GM21619 (cell line): ENCODE measurements at regions not wholly inside any gene's neighbourhood (a gene's known extent, or its start where the extent isn't known, plus 50 kb on each side); places are given as distances from the start of the nearest gene placed in this dataset.
"Not testable (repeated sequence)": the region's sequence is repeated elsewhere in the genome, so short reads cannot be mapped to it uniquely, and the experiment has no call there.

ENCODE experiments used
- ATAC-seq: cut with Tn5 transposase; IDR thresholded peaks from one replicate; pipeline ENCODE4 v1.9.1; 2021; ENCODE audit not compliant: unreplicated experiment

DNA sequence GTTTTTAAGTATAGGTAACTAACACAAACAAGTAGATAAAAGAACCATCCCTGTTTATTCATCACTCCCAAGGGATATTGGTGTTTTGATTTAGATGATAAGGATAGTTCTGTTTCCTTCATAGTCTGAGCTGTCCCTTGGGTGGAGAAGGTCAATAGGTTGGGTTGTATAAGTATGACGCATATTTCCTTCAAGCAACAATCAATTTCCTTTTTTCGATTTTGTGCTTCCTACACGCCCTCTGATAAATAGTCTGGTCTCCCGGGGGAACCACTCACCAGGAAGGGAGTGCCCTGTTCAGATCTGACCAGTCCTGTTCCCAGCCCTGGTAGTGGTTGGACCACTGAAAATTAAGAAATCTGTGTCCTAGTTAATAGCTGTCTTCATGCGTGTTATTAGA is 378.8 kb upstream of the FAR2 start:
- no peak for ATAC-seq

DNA sequence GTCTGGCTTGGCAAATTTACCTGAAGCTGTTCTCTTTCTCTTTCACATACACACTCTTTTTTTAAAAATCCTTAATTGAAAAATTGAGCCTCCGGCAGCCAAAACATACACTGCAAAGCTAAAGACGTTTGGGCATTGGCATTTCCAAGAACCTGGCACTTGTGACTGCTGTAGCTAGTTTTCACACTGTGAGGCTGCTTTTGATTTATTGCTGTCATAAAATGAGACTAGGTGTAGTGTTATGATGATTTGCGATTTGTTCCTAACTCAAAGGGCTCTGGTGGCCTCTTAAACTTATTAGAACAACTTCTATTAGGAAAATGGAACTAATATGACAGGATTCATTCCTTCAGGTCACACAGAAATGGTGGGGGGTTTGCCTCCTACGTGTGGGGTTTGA is 377.1 kb upstream of the FAR2 start:
- no peak for ATAC-seq

DNA sequence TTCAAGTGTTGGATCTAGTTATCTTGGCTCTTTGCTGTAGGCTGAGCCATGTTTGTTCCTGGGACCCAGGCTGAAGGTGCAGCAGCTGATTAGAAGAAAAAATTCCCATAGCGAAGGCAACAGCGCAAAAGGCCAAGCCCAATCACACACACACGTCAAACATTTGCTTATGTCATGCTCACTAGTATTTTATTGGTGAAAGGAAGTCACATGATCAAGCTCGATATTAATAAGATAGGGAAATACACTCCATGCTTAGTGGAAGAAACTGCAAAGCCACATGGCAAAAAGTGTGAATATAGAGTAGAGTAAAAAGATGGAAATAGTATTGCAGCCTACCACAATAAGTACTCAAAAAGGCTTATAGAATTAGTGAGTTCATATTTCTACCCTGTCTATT is 373.5 kb upstream of the FAR2 start:
- ATAC-seq = no peak

DNA sequence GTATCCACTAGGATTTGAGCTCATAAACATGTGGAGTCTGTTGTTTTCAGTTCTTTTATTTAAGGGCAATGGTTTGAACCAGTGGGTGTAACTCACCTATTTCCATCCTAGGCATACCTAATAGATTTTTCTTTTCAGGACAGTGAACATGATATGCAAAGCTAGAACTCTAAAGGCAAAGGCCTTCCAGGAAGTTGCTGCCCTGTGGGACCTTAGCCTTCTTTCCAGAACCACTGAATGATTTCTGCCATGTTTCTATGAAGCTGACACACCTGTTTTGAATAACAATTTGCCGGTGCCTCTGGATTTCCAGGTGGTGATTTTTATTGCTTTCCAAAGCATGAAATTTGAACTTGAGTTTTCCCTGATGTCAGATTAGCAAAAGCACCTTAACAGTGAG is 372.9 kb upstream of the FAR2 start:
- ATAC-seq = no peak

DNA sequence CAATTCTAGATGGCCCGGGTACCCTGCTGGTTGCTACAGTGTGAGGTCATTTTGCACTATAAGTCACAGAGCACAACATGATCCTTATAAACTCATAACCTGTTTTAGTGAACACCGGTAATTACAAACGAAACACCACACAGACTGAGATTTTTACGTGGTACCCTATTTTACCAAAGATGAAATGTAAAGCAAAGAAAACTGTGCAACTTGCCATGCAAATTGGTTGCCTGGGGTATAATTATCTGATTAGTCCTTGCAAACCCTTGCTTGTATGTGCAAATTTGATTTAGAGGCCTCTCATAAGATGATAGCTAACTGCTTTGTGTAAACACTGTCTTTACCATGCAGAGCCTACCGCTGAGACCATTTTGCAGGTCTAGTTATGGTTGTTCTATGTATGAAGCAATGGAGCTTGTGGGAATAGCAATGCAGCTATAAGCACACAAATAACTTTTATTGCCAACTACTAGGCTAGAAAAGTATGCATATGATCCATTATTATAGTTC is 372.1 kb upstream of the FAR2 start:
- no peak for ATAC-seq

DNA sequence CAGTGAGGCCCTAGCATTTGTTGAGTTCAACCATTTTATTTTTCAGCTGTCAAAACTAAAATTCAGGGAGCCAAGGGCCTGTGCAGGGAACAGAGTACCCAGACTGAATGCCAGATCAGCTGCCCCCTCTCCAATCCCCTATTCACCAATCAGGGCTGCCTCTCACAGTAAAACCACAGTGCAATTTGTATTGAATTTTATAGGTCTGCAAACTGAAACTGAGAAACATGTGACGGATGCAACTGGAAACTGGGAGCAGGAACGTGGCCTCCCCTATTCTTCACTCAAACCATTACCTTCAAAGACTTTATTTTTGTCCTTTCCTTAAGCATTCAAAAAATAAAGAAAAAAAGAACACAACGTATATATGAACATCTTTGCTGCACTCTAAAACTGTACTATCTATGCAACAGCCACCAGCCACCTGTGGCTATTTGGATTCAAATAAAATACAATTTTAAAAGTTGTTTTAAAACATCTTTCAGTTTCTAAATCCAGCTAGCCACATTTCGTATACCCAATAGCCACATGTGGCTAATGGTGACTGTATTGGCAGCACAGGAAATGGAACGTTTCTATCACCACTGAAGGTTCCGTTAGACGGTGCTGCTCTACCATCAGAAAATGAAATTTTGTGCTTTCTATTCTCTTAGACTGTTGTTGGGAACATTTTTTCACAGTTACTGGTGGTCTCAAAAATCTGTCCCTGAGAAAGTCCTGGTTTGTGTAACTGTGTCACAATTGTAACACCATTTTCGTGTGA is 371.3 kb upstream of the FAR2 start:
- ATAC-seq = no peak

DNA sequence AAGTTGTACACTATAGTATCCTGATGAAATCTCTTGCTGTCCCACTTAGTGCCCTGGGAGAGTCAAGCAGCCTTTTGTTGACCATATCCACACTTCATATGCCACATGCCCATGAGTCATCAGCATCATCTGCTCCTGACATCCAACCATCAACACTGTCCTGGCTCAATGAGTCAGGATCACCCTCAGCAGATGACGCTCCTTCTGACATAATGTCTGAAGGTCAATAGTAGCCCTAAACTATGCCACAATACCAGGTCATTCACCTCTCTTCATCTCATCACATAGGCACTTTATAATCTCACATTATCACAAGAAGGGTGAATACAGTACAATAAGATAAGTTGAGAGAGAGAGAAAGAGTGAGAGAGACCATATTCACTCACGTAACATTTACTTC is 369.0 kb upstream of the FAR2 start:
- ATAC-seq = no peak

DNA sequence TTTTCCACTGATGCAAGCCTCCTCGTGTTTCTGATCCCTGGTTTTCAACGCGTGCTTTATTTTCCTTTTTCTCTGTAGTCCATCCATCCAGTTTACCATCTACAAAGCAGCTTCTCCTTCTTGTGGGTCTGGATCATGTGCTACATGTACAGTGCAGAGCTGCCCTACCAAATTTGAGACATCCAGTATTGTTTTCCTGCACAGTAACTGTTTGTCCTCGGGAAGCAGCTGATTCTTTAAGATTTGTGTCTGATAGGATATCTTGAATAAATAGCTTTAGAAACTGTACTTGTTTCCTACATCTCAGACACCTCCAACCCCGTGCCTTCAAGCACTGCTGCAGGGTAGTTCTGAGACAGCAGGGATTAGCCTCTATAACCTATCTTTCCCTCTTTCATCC is 368.1 kb upstream of the FAR2 start:
- ATAC-seq = no peak

DNA sequence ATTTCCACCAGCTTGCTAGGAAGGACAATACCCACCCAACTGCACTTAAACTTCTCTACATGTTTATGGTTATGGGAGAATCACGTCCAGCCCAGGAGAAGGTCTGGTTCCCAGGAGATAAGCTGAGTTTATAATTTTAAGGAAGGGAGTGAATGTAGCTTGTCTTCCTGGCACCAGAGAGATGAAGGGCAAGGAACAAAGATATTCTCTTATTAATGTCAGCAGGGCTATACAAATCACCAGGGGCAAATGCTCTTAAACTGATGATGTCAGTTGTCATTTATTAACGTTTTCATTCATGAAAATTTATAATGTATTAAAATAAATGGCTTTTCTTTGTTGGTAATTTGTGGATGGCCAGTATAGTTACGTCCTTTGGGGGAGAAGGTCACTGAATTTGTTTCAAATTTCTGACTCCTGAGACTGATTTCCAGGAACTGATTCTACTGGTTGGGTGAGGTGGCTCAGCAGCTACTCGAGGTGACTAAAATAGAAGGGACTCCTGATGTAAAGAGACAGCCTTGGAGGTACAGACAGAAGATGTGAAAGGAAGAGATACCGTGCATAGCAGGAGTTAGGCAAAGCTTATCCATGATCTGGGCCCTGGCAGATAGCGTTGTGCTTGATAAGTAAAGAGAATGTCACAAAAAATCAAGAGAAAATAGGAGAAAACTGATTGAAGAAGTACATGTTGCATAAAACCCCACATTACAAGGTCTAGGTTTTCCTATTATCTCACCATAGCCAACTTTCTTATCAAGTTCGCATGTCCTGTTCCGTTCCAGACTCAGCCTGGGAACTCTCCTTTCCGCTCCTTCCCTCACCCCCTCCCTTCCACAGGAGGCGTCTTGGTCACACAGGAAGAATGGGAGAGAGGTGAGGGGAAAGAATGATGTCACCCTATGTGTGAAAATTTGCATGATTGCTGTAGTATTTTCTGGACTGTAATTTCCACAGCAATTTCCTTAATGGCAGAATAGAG is 367.1 kb upstream of the FAR2 start:
- ATAC-seq = no peak

DNA sequence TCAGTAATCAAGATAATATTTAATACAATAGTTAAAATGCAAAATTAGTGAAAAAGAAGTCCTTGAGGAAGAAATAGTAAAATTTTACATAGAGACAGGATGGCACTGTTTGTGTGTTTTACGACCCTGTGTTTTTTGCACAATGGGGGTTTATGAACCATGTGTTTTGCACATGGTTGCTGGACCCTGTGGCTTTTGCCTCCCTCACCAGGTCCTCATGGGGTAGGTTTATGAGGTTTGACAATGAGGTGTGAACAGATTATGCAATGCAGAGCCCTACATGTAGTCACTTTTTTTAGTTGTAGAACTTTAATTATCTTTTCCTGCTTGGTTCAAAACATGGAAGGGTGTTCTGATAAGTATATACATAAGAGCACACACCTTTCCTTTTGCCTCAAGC is 366.3 kb upstream of the FAR2 start:
- no peak for ATAC-seq

DNA sequence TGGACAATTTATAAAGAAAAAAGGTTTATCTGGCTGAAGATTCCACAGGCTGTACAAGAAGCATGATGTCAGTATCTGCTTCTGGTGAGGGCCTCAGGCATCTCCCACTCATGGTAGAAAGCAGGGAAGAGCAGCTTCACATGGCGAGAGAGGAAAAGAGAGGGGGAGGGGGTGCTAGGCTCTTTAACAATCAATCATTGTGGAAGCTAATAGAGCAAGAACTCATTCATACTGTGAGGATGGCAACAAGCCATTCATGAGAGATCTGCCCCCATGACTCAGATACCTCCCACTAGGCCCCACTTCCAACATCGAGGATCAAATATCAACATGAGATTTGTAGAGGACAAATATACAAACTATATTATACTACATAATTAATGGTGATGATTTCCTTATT is 361.9 kb upstream of the FAR2 start:
- no peak for ATAC-seq

DNA sequence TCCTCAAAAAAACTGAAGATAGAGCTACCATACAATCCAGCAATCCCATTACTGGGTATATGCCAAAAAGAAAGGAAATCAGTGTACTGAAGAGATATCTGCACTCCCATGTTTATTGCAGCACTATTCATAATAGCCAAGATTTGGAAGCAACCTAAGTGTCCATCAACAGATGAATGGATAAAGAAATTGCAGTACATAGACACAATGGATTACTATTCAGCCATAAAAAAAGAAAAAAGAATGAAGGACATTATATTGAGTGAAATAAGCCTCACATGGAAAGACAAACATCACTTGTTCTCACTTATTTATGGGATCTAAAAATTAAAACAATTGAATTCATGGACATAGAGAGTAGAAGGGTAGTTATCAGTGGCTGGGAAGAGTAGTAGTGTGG is 360.8 kb upstream of the FAR2 start:
- not testable (repeated sequence) for ATAC-seq

DNA sequence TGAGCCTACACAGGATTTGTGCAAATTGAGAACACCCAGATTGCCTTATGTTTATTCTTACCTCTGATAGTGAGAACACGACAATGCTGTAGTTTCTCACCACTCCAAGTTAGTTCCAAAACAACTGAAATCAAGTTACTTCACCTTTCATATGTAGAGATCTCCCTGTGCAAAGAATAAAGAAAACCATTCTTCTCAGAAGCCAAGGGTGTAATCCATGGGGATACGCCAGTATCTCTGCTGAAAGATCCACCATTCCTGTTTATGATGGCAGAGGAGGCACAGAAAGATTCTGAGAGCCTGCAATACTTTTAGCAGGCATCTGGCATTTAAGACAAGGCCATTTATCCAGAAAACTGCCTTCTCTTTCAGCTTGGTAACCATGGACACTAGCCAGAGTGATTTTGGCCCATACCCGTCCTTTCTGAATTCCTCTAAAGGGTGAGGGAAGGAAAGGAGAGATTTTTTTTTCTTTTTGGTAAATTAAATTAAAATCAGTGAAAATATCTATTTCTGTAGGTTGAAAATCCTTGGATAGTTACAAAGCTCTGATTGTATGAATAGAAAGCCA is 355.4 kb upstream of the FAR2 start:
- ATAC-seq = no peak

DNA sequence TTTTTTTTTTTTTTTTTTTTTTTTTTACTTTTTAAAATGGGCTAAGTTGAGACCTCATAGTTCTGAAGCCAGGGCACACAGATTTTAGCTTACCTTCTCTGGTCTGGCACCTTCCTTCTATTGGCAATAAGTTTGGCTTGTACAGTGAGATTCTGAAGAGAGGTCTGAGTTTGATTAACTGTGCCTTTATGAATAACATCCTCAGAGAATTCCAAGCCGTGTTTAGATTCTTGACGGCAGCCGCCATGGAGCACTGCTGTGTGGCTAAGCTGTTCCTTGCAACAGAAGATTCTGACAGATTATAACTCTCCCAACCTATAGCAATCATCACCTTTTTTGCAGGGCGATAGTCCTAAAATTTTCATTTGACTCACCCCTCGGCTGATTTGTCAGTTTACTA is 354.9 kb upstream of the FAR2 start:
- ATAC-seq = no peak

DNA sequence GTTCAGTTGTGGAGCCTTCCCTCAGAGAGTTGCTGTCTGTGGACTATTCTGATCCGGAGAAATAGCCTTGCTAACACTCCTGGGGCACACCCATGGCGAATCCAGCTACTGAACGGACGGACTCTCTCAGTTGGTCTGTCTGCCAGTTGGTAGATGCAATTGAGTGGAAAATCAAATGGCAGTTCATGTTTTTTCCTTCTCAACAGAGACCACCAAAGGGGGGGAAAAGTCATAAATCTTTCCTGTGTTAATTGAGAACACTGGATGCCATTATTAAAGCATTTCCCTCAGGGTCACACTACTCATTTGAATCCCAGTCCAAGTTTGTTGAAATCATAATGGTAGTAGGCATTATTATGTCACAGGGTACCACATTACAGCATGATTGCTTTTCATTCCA is 354.3 kb upstream of the FAR2 start:
- ATAC-seq = no peak

DNA sequence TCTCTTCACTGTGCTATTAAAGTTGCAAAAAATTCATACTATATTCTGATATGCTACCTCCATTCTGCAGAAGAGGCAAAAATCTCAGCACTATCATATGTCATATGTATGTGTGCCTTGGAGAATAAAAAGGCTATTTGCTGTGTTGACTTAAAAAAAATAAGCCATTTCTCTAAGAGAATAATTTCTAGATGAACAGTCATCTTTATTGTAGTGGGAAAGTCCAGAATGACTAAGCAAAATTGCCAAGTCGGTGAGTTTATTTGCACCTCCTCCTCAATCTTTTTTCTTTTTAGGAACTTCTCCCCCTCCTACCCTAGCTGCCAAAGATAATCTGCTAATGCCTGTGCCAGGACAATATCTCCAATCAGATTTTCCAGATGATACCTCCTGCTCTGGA is 353.8 kb upstream of the FAR2 start:
- ATAC-seq = no peak

DNA sequence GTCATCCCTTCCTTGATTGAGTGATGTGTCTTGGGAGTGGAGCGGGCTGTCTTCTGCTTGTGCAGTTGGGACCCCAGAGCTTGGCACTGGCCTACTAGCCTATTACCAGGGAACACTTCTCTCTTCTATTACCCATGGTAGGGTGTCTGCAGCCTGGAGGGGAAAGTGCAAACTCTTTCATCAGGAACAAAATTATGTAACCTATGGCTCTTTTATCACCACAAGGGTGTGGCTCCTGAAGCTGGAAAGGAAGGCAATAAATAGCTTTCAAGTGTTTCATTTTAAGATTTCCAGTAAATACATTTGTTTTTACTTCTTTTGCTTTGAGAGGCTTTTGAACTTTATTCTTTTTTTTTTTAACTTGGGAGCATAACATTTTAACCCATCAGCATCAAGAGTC is 349.7 kb upstream of the FAR2 start:
- no peak for ATAC-seq

DNA sequence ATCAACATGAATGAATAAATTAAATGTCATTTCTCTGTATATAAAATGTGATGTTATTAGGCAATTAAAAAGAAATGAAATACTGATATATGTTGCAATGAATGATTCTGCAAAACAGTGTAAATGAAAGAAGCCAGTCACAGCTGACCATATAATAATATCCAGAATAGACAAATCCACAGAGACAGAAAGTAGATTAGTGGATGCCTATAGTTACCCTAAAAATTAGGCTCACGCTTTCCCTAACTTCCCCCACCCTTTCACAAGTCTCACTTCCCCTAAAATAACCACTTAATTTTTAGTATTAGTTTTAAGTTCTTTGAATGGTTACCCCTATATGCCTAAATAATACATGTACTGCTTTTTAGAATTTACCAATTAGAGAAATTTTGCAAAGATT is 348.9 kb upstream of the FAR2 start:
- peak; percentile 81 for ATAC-seq

DNA sequence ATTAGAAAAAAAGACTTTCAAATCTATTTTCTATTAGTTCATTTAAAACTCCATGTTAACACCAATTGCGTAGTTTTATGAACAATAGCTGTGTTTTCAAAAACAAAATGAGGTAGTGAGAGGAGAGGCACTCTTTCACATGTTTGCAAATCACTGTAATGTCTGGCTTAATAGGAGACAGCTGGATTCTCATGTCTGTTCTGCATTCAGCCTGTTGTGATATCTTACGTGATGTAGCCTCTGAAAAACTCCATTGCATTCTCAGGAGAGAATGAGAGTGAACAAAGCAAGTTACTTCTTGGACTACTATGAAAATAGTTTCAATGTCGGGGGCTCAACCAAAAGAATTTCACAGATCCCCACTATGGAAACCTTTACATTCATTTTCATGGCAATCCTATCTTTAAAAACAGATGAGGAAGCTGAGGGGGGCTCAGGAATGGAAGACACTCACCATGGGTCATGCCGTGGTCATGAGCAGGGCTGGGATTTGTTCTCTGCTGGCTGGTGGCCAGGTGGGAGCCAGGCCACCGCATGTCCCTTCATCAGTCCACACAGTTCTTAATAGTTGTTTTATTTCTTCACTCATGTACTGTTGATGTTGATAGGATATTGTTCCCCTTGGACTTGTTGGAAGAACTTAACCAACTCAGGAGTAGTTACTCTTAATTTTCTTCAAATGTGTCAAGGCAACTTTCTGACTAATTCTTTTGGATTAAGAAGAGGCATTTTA is 346.2 kb upstream of the FAR2 start:
- ATAC-seq = no peak

DNA sequence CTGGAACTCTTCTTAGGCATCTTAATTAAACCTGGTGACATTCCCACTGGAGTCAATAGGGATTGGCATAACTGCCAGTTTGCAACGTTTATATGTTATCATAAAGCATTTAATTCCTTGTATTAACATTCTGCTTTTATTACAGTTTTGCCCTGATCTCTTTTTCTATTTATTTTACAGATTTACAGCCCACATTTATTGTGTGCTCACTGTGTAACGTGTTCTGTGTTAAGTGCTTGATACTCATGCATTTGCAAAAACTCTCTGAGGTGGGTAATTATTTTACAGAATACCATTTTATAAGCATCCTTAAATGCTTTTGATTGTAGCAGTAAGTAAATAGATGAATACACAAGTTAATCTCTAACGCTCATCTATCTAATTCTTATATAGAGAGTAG is 341.5 kb upstream of the FAR2 start:
- ATAC-seq = no peak

DNA sequence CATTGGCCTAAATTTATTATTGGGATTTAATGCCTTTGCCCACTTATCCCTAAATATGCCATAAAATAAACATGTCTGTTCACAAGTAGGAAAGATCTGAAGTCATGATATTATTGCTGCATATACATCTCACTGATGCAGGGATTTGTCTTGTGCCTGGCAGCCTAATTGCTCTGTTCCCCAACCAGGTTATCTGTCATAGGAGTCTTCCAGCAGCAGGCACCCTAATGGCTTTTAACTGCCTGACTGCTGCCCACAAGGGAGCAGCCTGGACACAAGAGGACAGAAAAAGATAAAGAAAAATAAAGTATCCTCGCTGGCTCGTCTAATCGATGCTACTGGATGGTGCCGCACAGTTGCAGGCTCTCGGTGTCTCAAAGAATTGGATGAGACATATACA is 337.6 kb upstream of the FAR2 start:
- no peak for ATAC-seq
